Activated T-helper 9 cell treated with anti-CD3 and anti-CD28 coated beads, Interleukin-2, amount 50 U/mL, for 16 hours (primary cell): ENCODE measurements at regions not wholly inside any gene's neighbourhood (a gene's known extent, or its start where the extent isn't known, plus 50 kb on each side); places are given as distances from the start of the nearest gene placed in this dataset.

Experiments used
- DNase-seq: peaks from one replicate; pipeline ENCODE4 v3.0.0-alpha.2; 2020; ENCODE audit warnings: low read depth

- no peak for DNase-seq
Measured at GRCh38 chr11:115927823-115928329, 423.7 kb upstream of the CADM1 start.

DNA sequence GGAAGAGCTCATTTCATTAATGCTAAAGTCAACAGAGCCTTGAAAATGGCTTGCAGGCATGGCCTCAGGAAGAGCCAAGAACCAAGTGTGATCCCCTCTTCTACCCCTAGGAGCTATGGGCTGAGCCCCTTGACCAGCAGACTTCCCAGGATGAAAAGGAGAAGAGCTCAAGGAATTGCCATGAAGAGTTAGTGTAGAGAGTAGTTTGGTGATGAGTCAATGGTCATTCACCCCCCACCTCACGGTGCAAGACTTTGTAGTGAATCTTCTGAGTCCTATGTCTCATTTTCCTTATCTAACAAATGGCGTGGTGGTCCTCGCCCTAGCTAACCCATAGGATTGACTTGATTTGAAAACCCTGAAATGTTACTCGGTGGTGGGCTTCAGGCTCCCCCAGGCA, 422.4 kb upstream of the CADM1 start:
- DNase-seq, result no peak

DNA sequence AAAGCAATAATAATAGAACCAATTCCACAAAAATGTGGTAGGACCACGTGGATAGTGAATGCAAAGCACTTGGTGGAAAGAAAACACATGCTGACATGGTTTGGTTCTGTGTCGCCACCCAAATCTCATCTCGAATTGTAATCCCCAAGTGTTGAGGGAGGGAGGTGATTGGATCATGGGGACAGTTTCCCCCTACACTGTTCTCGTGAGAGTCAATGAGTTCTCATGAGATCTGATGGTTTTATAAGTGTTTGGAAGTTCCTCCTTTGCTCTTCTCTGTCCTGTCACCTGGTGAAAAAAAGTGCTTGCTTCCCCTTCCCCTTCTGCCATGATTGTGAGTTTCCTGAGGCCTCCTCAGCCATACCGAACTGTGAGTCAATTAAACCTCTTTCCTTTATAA, 421.9 kb upstream of the CADM1 start:
- DNase-seq, result no peak

GRCh38 chr11:115925568-115926090, 421.4 kb upstream of the CADM1 start:
- no peak for DNase-seq

GRCh38 chr11:115924744-115925567, 420.7 kb upstream of the CADM1 start:
- DNase-seq, result no peak

GRCh38 chr11:115922876-115923275, 418.7 kb upstream of the CADM1 start:
- no peak for DNase-seq

DNA sequence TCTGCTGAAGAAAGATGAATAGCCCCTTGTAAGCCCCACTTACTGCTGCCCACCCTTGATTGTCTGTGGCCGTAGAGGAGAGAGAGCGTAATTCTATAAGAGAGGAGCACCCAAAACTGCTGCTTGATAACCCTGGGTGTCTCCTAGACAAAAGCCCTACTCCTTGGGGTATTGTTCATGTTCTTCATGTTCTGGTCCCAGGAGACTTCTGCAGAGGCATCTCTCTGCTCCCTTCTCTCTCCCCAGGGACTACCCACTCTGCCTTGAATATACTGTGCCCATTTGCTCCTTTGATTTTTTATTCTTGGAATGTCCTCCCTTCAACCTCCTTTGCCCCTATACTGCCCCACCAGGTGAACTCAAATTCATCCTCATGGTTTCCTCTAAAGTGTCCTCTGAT, 417.8 kb upstream of the CADM1 start:
- no peak for DNase-seq

- no peak for DNase-seq
Measured at GRCh38 chr11:115921540-115921939, 417.3 kb upstream of the CADM1 start.

DNA sequence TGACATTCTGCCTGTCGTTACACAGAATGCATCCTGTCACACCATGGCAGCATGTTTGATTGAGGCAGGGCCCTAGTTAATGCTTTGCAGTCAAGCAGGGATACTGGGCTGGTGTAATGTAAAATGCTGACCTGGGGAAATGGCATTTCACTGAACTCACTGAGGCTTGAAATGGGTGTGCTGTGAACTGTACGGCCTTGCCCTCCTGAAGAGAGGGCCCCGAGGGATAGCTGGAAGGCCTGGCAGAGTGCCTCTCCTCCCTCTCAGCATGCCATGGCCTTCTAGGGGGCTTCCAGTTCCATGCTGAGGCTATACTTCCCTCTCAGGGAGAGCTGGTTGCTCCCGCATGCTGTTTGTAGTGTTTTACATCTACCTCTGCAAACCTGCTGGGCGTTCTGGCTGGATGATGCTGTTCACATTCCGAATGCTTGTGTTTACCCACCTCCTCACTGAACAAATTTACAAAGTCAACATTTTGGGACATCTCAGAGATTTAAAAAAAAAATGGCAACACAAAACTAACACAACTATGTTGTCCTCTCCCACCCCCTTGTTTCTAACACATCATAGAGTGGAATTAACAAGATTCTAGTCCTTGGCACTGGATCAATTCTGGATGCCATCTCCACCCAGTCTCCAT, 416.7 kb upstream of the CADM1 start:
- DNase-seq, result no peak

- no peak for DNase-seq
Measured at GRCh38 chr11:115920092-115920461, 415.9 kb upstream of the CADM1 start.

DNA sequence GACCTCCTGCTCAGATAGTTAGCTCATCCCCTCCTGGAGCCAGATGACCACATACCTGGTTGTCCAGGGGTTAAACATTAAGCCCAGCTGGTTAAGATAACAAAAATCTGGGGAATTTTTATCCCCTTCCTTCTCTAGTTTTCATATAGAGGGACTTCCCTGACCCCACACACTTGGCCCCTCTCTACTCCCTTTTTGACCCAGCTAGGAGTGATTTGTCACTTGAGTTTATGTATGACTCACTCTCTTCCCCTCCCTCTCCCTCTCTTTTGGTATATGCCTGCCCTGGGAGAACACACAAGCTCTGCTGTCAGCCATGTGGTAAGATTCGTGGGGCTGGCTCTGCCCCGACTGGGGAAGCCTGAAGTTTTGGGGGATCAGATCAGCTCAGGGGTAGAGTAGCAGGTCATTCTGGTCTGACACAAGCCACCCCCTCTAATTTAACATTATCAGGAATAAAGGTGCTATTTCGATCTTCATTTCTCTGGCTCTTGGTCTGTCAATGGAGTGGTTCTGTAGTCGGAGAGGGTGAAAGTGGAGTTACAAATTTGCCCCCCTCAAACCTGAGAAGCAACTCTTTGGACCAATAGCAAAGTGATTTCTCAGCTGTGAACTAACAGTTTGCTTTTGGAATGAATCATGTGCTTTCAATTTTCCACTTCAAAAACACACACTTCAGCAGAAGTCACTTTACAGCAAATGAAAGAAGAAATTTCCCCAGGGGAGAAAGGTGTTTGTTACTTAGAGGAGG, 415.3 kb upstream of the CADM1 start:
- DNase-seq, result no peak

- no peak for DNase-seq
Measured at GRCh38 chr11:115918576-115918975, 414.4 kb upstream of the CADM1 start.

DNA sequence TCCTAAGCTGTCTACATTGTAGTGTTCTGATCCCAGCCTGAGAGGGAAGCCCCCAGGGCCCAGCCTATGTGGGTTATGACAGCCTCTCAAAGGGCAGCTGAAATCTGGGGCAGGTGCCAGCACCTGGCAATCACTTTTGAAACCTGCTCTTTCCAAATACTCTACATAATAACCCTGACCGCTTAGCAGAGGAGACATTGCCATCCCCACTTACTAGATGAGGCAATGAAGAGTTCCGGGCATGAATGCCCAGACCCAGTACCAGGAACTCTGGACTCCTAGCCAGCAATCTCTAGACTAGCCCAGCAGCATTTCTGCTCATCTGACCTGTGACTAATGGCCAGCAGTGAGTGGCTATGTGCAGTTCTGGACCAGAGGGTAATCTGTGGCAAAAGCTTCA, 412.4 kb upstream of the CADM1 start:
- no peak for DNase-seq

DNA sequence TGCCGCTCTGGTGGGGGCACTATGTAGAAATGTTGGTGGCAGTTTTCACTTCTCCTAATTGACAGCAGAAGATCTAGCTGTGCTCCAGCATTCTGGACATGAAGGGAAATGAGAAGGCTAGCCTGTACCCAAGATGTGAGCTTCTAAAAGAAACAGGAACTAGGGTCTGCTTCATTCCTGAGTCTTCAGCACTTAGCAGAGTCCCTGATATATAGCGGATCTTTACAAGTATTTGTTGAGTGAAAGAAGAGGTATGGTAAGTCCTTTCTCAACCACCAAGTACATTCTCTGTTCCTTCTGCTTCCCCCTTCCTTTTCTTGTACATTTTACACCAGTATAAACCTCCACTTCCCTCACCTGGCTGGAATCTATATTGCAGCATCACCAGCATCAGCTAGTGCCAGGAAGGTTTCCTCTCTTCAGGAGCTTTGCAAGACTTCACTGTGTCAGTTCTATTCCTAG, 408.3 kb upstream of the CADM1 start:
- DNase-seq, result no peak

- no peak for DNase-seq
Measured at GRCh38 chr11:115911613-115912346, 407.6 kb upstream of the CADM1 start.

DNA sequence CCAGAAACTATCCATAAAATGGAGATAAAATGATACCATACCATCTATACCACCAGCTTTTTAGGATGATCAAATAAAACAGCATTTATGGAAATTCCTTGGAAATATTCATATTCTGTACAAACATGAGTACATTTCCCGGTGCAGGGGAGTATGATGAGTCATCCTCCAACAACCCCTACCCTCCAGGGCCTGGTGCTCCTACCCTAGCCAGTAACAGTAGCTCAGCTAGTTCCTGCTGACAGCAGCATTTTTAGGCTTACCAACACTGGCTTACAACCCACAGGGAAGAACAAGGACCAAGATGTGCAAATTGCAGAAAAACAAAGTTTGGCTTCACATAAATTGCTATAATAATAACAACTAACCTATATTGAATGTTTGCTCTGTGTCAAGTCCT, 406.2 kb upstream of the CADM1 start:
- no peak for DNase-seq

- no peak for DNase-seq
Measured at GRCh38 chr11:115906171-115906570, 402.0 kb upstream of the CADM1 start.

DNA sequence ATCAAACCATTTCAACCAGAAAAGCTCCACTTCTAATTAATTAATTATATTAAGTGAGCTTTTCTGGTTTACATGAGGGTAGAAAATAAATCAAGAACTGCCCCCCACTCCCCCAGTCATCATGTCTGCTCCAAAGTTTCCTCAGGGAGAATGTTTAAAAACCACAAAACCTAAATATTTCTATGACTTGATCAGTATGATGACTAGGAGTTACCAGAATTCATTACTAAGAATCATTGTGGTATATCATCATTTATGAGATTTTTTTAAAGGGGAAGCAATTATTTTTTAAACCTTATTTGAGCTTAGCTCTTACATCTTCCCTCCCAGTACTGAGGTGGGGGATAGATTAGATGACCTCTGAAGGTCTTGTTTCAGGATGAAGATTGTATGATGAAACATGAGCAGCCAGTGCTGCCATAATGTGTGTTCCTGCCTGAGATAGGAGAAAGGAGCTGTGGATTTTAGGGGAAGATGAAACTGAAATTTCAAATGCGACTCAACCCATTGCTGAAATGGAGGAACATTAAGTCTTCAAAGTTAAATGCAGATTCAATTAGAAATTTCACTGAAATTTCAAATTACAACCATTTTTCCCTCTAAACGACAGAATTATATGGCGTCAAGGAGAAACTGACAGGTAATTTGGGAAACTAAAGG, 401.3 kb upstream of the CADM1 start:
- no peak for DNase-seq

GRCh38 chr11:115903179-115903578, 399.0 kb upstream of the CADM1 start:
- no peak for DNase-seq

- no peak for DNase-seq
Measured at GRCh38 chr11:115901069-115901468, 396.9 kb upstream of the CADM1 start.

- DNase-seq, result no peak
Measured at GRCh38 chr11:115900111-115900510, 395.9 kb upstream of the CADM1 start.
